ENCODE measurements at regions not wholly inside any gene's neighbourhood (a gene's known extent, or its start where the extent isn't known, plus 50 kb on each side); places are given as distances from the start of the nearest gene placed in this dataset.

GRCh38 chr6:41406728-41407489 is 71.5 kb downstream of the NCR2 start:
- TF ChIP-seq, protein P1, sequence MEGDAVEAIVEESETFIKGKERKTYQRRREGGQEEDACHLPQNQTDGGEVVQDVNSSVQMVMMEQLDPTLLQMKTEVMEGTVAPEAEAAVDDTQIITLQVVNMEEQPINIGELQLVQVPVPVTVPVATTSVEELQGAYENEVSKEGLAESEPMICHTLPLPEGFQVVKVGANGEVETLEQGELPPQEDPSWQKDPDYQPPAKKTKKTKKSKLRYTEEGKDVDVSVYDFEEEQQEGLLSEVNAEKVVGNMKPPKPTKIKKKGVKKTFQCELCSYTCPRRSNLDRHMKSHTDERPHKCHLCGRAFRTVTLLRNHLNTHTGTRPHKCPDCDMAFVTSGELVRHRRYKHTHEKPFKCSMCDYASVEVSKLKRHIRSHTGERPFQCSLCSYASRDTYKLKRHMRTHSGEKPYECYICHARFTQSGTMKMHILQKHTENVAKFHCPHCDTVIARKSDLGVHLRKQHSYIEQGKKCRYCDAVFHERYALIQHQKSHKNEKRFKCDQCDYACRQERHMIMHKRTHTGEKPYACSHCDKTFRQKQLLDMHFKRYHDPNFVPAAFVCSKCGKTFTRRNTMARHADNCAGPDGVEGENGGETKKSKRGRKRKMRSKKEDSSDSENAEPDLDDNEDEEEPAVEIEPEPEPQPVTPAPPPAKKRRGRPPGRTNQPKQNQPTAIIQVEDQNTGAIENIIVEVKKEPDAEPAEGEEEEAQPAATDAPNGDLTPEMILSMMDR (IDR thresholded peaks at IDR 0.05; ENCODE audit: low read depth, low read length) = no peak
- TF ChIP-seq MAX (IDR thresholded peaks at IDR 0.05; ENCODE audit: low read depth, low read length) = no peak

Data from NB4 (cell line).